Mesenchymal stem cell (in vitro differentiated cells and primary cell): ENCODE measurements at regions not wholly inside any gene's neighbourhood (a gene's known extent, or its start where the extent isn't known, plus 50 kb on each side); places are given as distances from the start of the nearest gene placed in this dataset.

Experiments
- DNase-seq: peaks from one replicate; pipeline ENCODE4 v3.0.0-alpha.2; 2013
- H2AFZ ChIP-seq: one replicate; pipeline ENCODE4 v1.6.1; 2013; ENCODE audit warnings: low read depth, mild to moderate bottlenecking, control low read depth, inconsistent platforms, low read length, moderate library complexity
- H2AK5ac ChIP-seq: 2 replicates; pipeline ENCODE4 v1.6.1; 2013; ENCODE audit warnings: low read length, moderate library complexity, mild to moderate bottlenecking, inconsistent platforms; ENCODE audit not compliant: severe bottlenecking
- H2BK120ac ChIP-seq: one replicate; pipeline ENCODE4 v1.6.1; 2013; ENCODE audit warnings: low read depth, mild to moderate bottlenecking, inconsistent platforms, low read length, moderate library complexity
- H2BK12ac ChIP-seq, 2 experiments: one replicate each; pipeline ENCODE4 v1.6.1; 2013; ENCODE audit warnings: inconsistent platforms in 2 of 2, low read length in 2 of 2, mild to moderate bottlenecking in 2 of 2, moderate library complexity in 2 of 2, control low read depth in 1 of 2
- H2BK15ac ChIP-seq: one replicate; pipeline ENCODE4 v1.6.1; 2013; ENCODE audit warnings: mild to moderate bottlenecking, low read depth, inconsistent platforms; ENCODE audit not compliant: poor library complexity, severe bottlenecking
- H2BK5ac ChIP-seq: 2 replicates; pipeline ENCODE4 v1.6.1; 2013; ENCODE audit warnings: low read depth, mild to moderate bottlenecking, low read length, control low read depth, inconsistent platforms; ENCODE audit not compliant: poor library complexity, severe bottlenecking
- H3K14ac ChIP-seq, 2 experiments: one replicate each; pipeline ENCODE4 v1.6.1; 2013; ENCODE audit warnings: inconsistent platforms in 2 of 2, low read length in 2 of 2, control low read depth in 1 of 2, mild to moderate bottlenecking in 1 of 2, moderate library complexity in 1 of 2
- H3K18ac ChIP-seq, 2 experiments: one replicate each; pipeline ENCODE4 v1.6.1; 2013; ENCODE audit warnings: inconsistent platforms in 2 of 2, low read length in 2 of 2, control low read depth in 1 of 2, low read depth in 1 of 2, mild to moderate bottlenecking in 1 of 2
- H3K23ac ChIP-seq, 2 experiments: one replicate each; pipeline ENCODE4 v1.6.1; 2013; ENCODE audit warnings: inconsistent platforms in 2 of 2, low read length in 2 of 2, mild to moderate bottlenecking in 2 of 2, moderate library complexity in 2 of 2, control low read depth in 1 of 2
- H3K27ac ChIP-seq: 2 replicates; pipeline ENCODE4 v1.5.1; 2013; ENCODE audit warnings: mild to moderate bottlenecking, moderate library complexity, low read length, control low read depth, inconsistent platforms; ENCODE audit not compliant: poor library complexity, severe bottlenecking
- H3K27me3 ChIP-seq, 2 experiments: 2 replicates each; pipeline versions ENCODE4 v1.6.1 to v1.7.0; 2013; ENCODE audit warnings: low read length in 2 of 2, mild to moderate bottlenecking in 2 of 2, moderate library complexity in 2 of 2, control low read depth in 1 of 2, inconsistent platforms in 1 of 2; ENCODE audit not compliant: control insufficient read depth in 1 of 2, insufficient read depth in 1 of 2
- H3K36me3 ChIP-seq, 2 experiments: 2 replicates each; pipeline versions ENCODE4 v1.6.1 to v1.7.0; 2013; ENCODE audit warnings: low read length in 2 of 2, control low read depth in 1 of 2, inconsistent platforms in 1 of 2, low read depth in 1 of 2, mild to moderate bottlenecking in 1 of 2; ENCODE audit not compliant: insufficient read depth in 2 of 2, control insufficient read depth in 1 of 2
- H3K4ac ChIP-seq, 2 experiments: one replicate each; pipeline ENCODE4 v1.6.1; 2013; ENCODE audit warnings: inconsistent platforms in 2 of 2, low read length in 2 of 2, mild to moderate bottlenecking in 2 of 2, moderate library complexity in 2 of 2, control low read depth in 1 of 2, low read depth in 1 of 2
- H3K4me1 ChIP-seq: 2 replicates; pipeline ENCODE4 v1.6.1; 2013; ENCODE audit warnings: low read depth, low read length, control low read depth; ENCODE audit not compliant: control insufficient read depth, insufficient read depth
- H3K4me2 ChIP-seq: 2 replicates; pipeline ENCODE4 v1.6.1; 2013; ENCODE audit warnings: low read length, mild to moderate bottlenecking, inconsistent platforms; ENCODE audit not compliant: poor library complexity, severe bottlenecking
- H3K4me3 ChIP-seq, 2 experiments: 2 replicates each; pipeline versions ENCODE4 v1.5.1 to v1.7.0; 2013; ENCODE audit warnings: low read length in 2 of 2, mild to moderate bottlenecking in 2 of 2, control low read depth in 1 of 2, low read depth in 1 of 2; ENCODE audit not compliant: insufficient read depth in 1 of 2
- H3K79me1 ChIP-seq: replicated peaks from 2 replicates; pipeline ENCODE4 v1.6.1; 2013; ENCODE audit warnings: mild to moderate bottlenecking, control low read depth, low read length, inconsistent platforms; ENCODE audit not compliant: poor library complexity, severe bottlenecking
- H3K9ac ChIP-seq: 2 replicates; pipeline ENCODE4 v1.7.0; 2013; ENCODE audit warnings: mild to moderate bottlenecking, low read length, moderate library complexity
- H3K9me3 ChIP-seq: 2 replicates; pipeline ENCODE4 v1.7.0; 2013; ENCODE audit warnings: mild to moderate bottlenecking, low read length; ENCODE audit not compliant: control insufficient read depth
- H4K8ac ChIP-seq: one replicate; pipeline ENCODE4 v1.6.1; 2013; ENCODE audit warnings: inconsistent platforms, mild to moderate bottlenecking, low read length, moderate library complexity
- H4K91ac ChIP-seq: one replicate; pipeline ENCODE4 v1.6.1; 2013; ENCODE audit warnings: mild to moderate bottlenecking, low read length, inconsistent platforms
- WGBS: methylation state at CpG from one replicate; pipeline ENCODE4 v1.1.7; 2013; ENCODE audit warnings: mixed read lengths; 5-methylcytosine and 5-hydroxymethylcytosine counted together

DNA sequence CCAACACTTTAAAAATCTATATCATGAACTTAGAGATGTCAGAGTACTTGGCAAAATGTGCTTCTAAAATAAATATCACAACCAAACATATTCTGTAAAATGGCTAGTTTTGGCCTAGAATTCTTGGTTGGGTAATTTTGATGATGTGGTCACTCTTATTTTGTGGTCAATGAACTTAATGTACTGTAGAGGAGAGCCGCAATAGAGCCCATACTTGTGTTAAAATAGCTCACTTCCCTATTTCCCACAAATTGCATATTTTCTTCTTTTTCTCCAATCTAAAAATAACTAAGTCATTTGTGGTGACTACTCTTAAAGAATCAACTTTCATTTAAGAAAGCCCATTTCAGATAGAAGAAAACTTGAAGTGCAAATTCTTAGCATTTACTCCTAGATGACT lies 619.4 kb downstream of the CCER1 start:
- Histone ChIP-seq H3K27me3 (no peaks in the 10 kb centered on the region), H2AK5ac (no peak overlapping the region), H3K27ac (no peak overlapping the region), H3K9ac (no peak overlapping the region), H4K91ac (no peak overlapping the region), H3K4ac (no peak overlapping the region), H2BK12ac (no peak overlapping the region), H2BK15ac (no peak overlapping the region), H3K18ac (no peak overlapping the region), H2AFZ (no peak overlapping the region), H2BK5ac (no peak overlapping the region), H3K9me3 (no peaks in the 10 kb centered on the region), H3K14ac (no peak overlapping the region), H2BK120ac (no peak overlapping the region), H3K79me1 (no peaks in the 10 kb centered on the region), H3K4me1 (no peaks in the 10 kb centered on the region), H3K4me3 (no peak overlapping the region), H4K8ac (no peak overlapping the region), H3K23ac (no peak overlapping the region), H3K36me3 (no peaks in the 10 kb centered on the region), H3K4me2 (no peak overlapping the region)
- DNase-seq: no peak
- WGBS: no CpG with 5 or more reads among the region's 1 CpG

DNA sequence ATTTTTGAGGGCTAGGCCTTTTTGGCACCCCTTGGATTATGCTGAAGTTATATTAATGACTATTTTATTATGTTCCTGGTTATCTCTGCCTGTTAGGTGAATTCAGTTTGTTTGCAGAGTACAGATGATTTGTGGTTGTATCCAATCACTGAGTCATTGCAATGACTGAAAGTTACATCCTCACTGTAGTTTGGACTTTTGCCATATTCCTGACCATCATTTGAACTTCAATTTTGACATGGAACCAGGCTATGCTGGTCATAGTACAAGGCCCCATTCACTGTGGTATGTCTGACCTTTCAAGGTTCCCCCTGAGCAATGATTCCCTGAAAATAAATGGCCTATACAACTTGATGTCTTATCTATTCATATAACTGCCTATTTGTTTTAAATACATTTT lies 621.0 kb downstream of the CCER1 start:
- Histone ChIP-seq H3K27me3 (no peaks in the 10 kb centered on the region), H2AK5ac (no peak overlapping the region), H4K91ac (no peak overlapping the region), H4K8ac (no peak overlapping the region), H3K23ac (no peak overlapping the region), H2BK15ac (no peak overlapping the region), H3K4me1 (no peaks in the 10 kb centered on the region), H3K9ac (no peak overlapping the region), H3K27ac (no peak overlapping the region), H3K79me1 (no peaks in the 10 kb centered on the region), H3K18ac (no peak overlapping the region), H2BK12ac (no peak overlapping the region), H3K4me2 (no peak overlapping the region), H2AFZ (no peak overlapping the region), H2BK5ac (no peak overlapping the region), H2BK120ac (no peak overlapping the region), H3K36me3 (no peaks in the 10 kb centered on the region), H3K4me3 (no peak overlapping the region), H3K9me3 (no peaks in the 10 kb centered on the region), H3K14ac (no peak overlapping the region), H3K4ac (no peak overlapping the region)
- DNase-seq: peak; percentile 1

- Histone ChIP-seq H3K4ac (no peak overlapping the region), H2AK5ac (no peak overlapping the region), H2BK120ac (no peak overlapping the region), H4K8ac (no peak overlapping the region), H2BK12ac (no peak overlapping the region), H3K27me3 (no peaks in the 10 kb centered on the region), H3K4me3 (no peak overlapping the region), H3K23ac (no peak overlapping the region), H3K9me3 (no peaks in the 10 kb centered on the region), H3K9ac (no peak overlapping the region), H3K79me1 (no peaks in the 10 kb centered on the region), H2BK5ac (no peak overlapping the region), H2BK15ac (no peak overlapping the region), H3K36me3 (no peaks in the 10 kb centered on the region), H3K14ac (no peak overlapping the region), H3K4me2 (no peak overlapping the region), H3K4me1 (no peaks in the 10 kb centered on the region), H2AFZ (no peak overlapping the region), H3K27ac (no peak overlapping the region), H4K91ac (no peak overlapping the region), H3K18ac (no peak overlapping the region)
- DNase-seq: no peak
- 90% methylated on average over 2 of the region's 2 CpGs for WGBS
Measured at GRCh38 chr12:90333424-90333823, 621.6 kb downstream of the CCER1 start.

DNA sequence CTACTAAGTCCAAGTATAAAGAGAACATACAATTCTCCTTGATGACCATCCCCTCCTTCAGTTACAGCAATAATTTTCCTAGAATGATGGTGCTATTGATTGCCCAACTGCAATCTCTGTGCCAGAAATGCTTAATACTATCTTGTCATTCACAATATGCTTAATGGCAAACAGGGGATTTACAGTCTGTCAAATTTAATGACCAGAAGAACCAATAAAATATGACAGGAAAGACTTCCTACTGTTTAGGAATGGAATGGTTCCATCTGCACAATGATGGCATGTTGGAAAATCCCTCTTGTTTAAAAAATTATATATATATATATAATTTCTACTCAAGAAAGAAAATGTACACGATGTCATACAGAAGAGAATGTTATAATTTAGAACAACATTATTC lies 623.2 kb downstream of the CCER1 start:
- WGBS: no CpG with 5 or more reads among the region's 1 CpG
- H3K4me1 ChIP-seq: no peaks in the 10 kb centered on the region

More for the DNA sequence above, 623.2 kb downstream of the CCER1 start:
- no peak overlapping the region for H4K8ac ChIP-seq
- no peak overlapping the region for H2BK12ac ChIP-seq
- no peak overlapping the region for H3K4me3 ChIP-seq
- no peak overlapping the region for H2BK120ac ChIP-seq
- no peak for DNase-seq
- H3K27ac ChIP-seq: no peak overlapping the region
- H3K27me3 ChIP-seq: no peaks in the 10 kb centered on the region
- no peak overlapping the region for H3K4me2 ChIP-seq
- H2AFZ ChIP-seq: no peak overlapping the region
- no peak overlapping the region for H3K18ac ChIP-seq
- no peak overlapping the region for H3K14ac ChIP-seq
- H2BK5ac ChIP-seq: no peak overlapping the region
- H3K36me3 ChIP-seq: no peaks in the 10 kb centered on the region
- no peak overlapping the region for H2AK5ac ChIP-seq
- no peak overlapping the region for H3K23ac ChIP-seq
- H3K79me1 ChIP-seq: no peaks in the 10 kb centered on the region
- no peak overlapping the region for H4K91ac ChIP-seq
- H3K9ac ChIP-seq: no peak overlapping the region
- no peak overlapping the region for H3K4ac ChIP-seq
- H2BK15ac ChIP-seq: no peak overlapping the region
- no peaks in the 10 kb centered on the region for H3K9me3 ChIP-seq
